Natural killer cell (primary cell): ENCODE measurements at regions not wholly inside any gene's neighbourhood (a gene's known extent, or its start where the extent isn't known, plus 50 kb on each side); places are given as distances from the start of the nearest gene placed in this dataset.

Experiments
- ATAC-seq, 3 donors: fragments of 150-1000 bp in 2 of 3; fragments of 200-7000 bp in 1 of 3; cut with Tn5 transposase; 1 replicate in 1 of 3; 2 replicates in 2 of 3; pipeline ENCODE4 v1.10.0; 2021; ENCODE audit warnings: mild to moderate bottlenecking in 2 of 3, moderate library complexity in 2 of 3
- DNase-seq, 2 donors: peaks; one replicate each; pipeline versions ENCODE4 v3.0.0 to v3.0.0-alpha.2; 2013 to 2021; ENCODE audit warnings: mixed read lengths in 1 of 2
- H3K27ac ChIP-seq: one replicate; pipeline ENCODE4 v1.5.1; 2013; ENCODE audit warnings: mild to moderate bottlenecking, low read length
- H3K27me3 ChIP-seq: one replicate; pipeline ENCODE4 v1.6.1; 2013; ENCODE audit warnings: low read length; ENCODE audit not compliant: control insufficient read depth, insufficient read depth
- H3K36me3 ChIP-seq: one replicate; pipeline ENCODE4 v1.6.1; 2013; ENCODE audit warnings: low read length; ENCODE audit not compliant: control insufficient read depth, insufficient read depth
- H3K4me1 ChIP-seq: one replicate; pipeline ENCODE4 v1.6.1; 2013; ENCODE audit warnings: low read length; ENCODE audit not compliant: control insufficient read depth, insufficient read depth
- H3K4me3 ChIP-seq: one replicate; pipeline ENCODE4 v1.5.1; 2013; ENCODE audit warnings: low read length
- H3K9me3 ChIP-seq: one replicate; pipeline ENCODE4 v1.6.1; 2013; ENCODE audit warnings: low read length; ENCODE audit not compliant: control insufficient read depth, insufficient read depth
- H3K27ac Mint-ChIP-seq, 2 donors: one replicate each; pipeline ENCODE4 v1.8.0; 2022; ENCODE audit warnings: mild to moderate bottlenecking in 2 of 2, mixed read lengths in 2 of 2, moderate library complexity in 1 of 2
- H3K27me3 Mint-ChIP-seq, 2 donors: one replicate each; pipeline ENCODE4 v1.8.0; 2022; ENCODE audit warnings: low read depth in 2 of 2, mixed read lengths in 2 of 2
- H3K36me3 Mint-ChIP-seq: one replicate; pipeline ENCODE4 v1.8.0; 2022; ENCODE audit warnings: mixed read lengths
- H3K4me1 Mint-ChIP-seq, 2 donors: one replicate each; pipeline ENCODE4 v1.8.0; 2022; ENCODE audit warnings: mixed read lengths in 2 of 2
- H3K4me3 Mint-ChIP-seq: one replicate; pipeline ENCODE4 v1.8.0; 2022; ENCODE audit warnings: mild to moderate bottlenecking, moderate library complexity, mixed read lengths
- H3K9me3 Mint-ChIP-seq, 2 donors: one replicate each; pipeline ENCODE4 v1.8.0; 2022; ENCODE audit warnings: mixed read lengths in 2 of 2
- WGBS: methylation state at CpG from one replicate; pipeline ENCODE4 v1.1.7; 2013; ENCODE audit warnings: missing lambda C conversion rate; ENCODE audit not compliant: insufficient coverage; 5-methylcytosine and 5-hydroxymethylcytosine counted together
- intact Hi-C: fragments of 100-400 bp; cut with micrococcal nuclease; formaldehyde crosslinking; loops from one replicate; pipeline ENCODE4 v1.14.2; 2022
- TF ChIP-seq, protein P1 (sequence below): fragments of 200-600 bp; IDR thresholded peaks from one replicate; pipeline ENCODE4 v1.8.0; 2022; ENCODE audit warnings: antibody characterized with exemption

DNA sequence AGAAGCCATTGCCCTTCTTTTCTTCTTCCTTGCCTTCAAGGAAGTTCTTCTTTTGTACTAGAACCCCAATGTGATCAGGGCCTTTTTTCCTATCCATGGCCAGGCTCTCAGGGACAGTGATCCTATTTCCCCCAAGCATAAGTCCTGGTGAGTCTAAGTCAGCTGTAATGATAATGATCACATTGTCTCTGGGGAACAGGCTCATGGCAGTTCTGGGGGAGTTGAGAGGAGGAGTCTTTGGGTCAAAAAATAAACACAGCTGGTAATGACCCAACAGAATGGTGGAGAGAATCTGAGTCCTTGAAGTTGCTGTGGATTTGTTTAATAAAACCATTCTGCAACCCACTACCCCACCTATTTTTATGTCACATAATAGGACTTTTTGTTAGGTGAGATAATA, 96.6 kb downstream of the SOCS6 start:
- no peaks in the 10 kb centered on the region for H3K4me1 Mint-ChIP-seq
- no peak overlapping the region for H3K4me3 Mint-ChIP-seq
- intact Hi-C loops = no loop called here
- Histone ChIP-seq H3K9me3 (no peaks in the 10 kb centered on the region), H3K4me3 (no peak overlapping the region), H3K27ac (no peak overlapping the region), H3K4me1 (no peaks in the 10 kb centered on the region), H3K36me3 (no peaks in the 10 kb centered on the region), H3K27me3 (no peaks in the 10 kb centered on the region)
- DNase-seq = no peak
- H3K9me3 Mint-ChIP-seq = no peaks in the 10 kb centered on the region
- no peak for ATAC-seq
- no peaks in the 10 kb centered on the region for H3K27me3 Mint-ChIP-seq
- no peaks in the 10 kb centered on the region for H3K36me3 Mint-ChIP-seq
- TF ChIP-seq, protein P1, sequence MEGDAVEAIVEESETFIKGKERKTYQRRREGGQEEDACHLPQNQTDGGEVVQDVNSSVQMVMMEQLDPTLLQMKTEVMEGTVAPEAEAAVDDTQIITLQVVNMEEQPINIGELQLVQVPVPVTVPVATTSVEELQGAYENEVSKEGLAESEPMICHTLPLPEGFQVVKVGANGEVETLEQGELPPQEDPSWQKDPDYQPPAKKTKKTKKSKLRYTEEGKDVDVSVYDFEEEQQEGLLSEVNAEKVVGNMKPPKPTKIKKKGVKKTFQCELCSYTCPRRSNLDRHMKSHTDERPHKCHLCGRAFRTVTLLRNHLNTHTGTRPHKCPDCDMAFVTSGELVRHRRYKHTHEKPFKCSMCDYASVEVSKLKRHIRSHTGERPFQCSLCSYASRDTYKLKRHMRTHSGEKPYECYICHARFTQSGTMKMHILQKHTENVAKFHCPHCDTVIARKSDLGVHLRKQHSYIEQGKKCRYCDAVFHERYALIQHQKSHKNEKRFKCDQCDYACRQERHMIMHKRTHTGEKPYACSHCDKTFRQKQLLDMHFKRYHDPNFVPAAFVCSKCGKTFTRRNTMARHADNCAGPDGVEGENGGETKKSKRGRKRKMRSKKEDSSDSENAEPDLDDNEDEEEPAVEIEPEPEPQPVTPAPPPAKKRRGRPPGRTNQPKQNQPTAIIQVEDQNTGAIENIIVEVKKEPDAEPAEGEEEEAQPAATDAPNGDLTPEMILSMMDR = no peak
- no peak overlapping the region for H3K27ac Mint-ChIP-seq

DNA sequence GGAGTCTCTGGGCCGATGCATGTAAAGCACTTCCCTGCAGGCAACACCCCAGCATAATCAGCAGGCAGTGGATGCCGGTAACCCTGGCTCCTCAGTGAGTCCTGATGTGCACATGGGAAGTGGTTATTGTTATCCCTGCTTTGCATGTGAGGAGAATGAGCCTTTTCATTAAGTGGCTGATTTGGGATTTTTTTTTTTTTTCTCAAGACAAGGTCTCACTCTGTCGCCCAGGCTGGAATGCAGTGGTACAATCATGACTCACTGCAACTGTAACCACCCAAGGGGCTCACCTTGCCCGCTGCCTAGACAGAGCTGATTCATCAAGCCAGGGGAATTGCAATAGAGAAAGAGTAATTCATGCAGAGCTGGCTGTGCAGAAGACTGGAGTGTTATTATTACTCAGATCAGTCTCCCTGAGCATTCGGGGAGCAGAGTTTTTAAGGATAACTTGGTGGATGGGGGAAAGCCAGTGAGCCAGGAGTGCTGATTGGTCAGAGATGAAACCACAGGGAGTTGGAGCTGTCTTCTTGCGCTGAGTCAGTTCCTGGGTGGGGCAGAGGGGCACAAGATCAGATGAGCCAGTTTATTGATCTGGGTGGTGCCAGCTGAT, 95.4 kb downstream of the SOCS6 start:
- Histone ChIP-seq H3K4me1 (no peaks in the 10 kb centered on the region), H3K36me3 (no peaks in the 10 kb centered on the region), H3K27me3 (no peaks in the 10 kb centered on the region), H3K4me3 (no peak overlapping the region), H3K27ac (no peak overlapping the region), H3K9me3 (no peaks in the 10 kb centered on the region)
- DNase-seq (no peak), ATAC-seq (no peak)
- H3K27ac Mint-ChIP-seq = no peak overlapping the region
- intact Hi-C loops = no loop called here
- 74% methylated on average over 6 of the region's 6 CpGs for WGBS
- H3K27me3 Mint-ChIP-seq = no peaks in the 10 kb centered on the region
- TF ChIP-seq, protein P1 = no peak
- H3K9me3 Mint-ChIP-seq = no peaks in the 10 kb centered on the region
- no peak overlapping the region for H3K4me3 Mint-ChIP-seq
- no peaks in the 10 kb centered on the region for H3K36me3 Mint-ChIP-seq
- no peaks in the 10 kb centered on the region for H3K4me1 Mint-ChIP-seq

DNA sequence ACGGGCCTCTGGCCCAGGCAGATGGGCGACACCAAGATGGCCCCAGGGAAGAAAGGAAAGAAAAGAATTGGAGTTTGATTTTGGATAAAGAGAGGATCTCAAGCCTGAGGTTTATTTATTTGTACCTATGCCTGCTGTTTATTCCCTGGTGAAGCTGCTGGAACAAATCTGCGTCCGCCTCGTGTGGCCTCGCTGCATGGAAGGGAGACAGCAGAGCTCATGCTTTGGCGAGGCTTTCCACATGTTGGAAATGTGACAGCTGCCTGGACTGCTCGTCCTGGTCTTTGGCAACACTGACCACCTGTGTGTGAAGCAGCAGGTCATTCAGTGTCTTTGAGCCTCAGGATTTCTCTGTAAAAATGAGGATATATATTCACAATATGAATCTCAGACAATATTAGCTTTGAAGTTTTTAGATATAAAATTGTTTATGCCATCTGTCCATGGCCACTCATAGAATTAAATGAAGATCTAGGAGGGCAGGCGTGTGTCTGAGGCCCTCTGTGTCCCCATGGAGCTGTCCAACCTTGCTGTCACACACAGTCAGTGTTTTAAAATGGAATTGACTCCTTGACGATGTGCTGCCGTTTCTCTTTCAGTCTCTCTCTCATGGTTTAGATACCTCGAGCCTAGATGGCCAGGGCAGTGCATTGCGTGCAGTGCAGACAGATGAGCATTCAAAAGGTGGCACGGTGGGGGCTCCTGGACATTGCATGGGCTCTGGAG, 94.3 kb downstream of the SOCS6 start:
- H3K36me3 Mint-ChIP-seq = no peaks in the 10 kb centered on the region
- no peak overlapping the region for H3K4me3 Mint-ChIP-seq
- H3K27me3 Mint-ChIP-seq = no peaks in the 10 kb centered on the region
- intact Hi-C loops = no loop called here
- ATAC-seq (no peak), DNase-seq (no peak)
- Histone ChIP-seq H3K4me1 (no peaks in the 10 kb centered on the region), H3K9me3 (no peaks in the 10 kb centered on the region), H3K4me3 (no peak overlapping the region), H3K27ac (no peak overlapping the region), H3K36me3 (no peaks in the 10 kb centered on the region), H3K27me3 (no peaks in the 10 kb centered on the region)
- no peaks in the 10 kb centered on the region for H3K4me1 Mint-ChIP-seq
- TF ChIP-seq, protein P1 = no peak
- no peak overlapping the region for H3K27ac Mint-ChIP-seq
- no peaks in the 10 kb centered on the region for H3K9me3 Mint-ChIP-seq
- 76% methylated on average over 14 of the region's 14 CpGs for whole genome bisulfite sequencing

DNA sequence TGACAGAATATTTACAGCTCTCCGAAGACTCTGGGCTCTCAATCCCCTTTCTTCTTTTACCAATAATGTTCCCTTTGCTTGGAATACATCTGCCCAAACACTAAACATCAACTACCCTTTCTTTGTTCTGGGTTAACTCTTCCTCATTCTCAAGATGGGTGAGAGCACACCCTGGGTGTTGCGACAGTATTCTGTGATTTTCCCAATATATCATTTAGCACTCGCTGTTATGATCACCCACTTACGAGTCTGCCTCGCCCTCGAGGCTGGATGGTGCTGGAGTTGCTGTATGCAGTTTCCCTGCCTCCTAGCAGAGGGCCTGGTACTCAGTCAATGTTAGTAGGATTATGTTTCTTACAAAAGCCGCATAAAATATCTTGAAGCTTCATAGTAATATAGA, 93.2 kb downstream of the SOCS6 start:
- intact Hi-C loops = no loop called here
- no peak overlapping the region for H3K4me3 Mint-ChIP-seq
- TF ChIP-seq, protein P1 = no peak
- H3K4me1 ChIP-seq = no peaks in the 10 kb centered on the region
- no peaks in the 10 kb centered on the region for H3K27me3 Mint-ChIP-seq
- H3K36me3 ChIP-seq = no peaks in the 10 kb centered on the region
- no peak overlapping the region for H3K27ac Mint-ChIP-seq
- DNase-seq (no peak), ATAC-seq (no peak)
- no peaks in the 10 kb centered on the region for H3K9me3 ChIP-seq
- no peaks in the 10 kb centered on the region for H3K4me1 Mint-ChIP-seq
- no peaks in the 10 kb centered on the region for H3K27me3 ChIP-seq
- no peaks in the 10 kb centered on the region for H3K9me3 Mint-ChIP-seq
- H3K4me3 ChIP-seq = no peak overlapping the region
- 87% methylated on average over 7 of the region's 7 CpGs for WGBS
- H3K27ac ChIP-seq = no peak overlapping the region
- H3K36me3 Mint-ChIP-seq = no peaks in the 10 kb centered on the region
